MM.1S (cell line): ENCODE measurements at regions not wholly inside any gene's neighbourhood (a gene's known extent, or its start where the extent isn't known, plus 50 kb on each side); places are given as distances from the start of the nearest gene placed in this dataset.

Experiments
- DNase-seq: peaks from one replicate; pipeline ENCODE4 v3.0.0-alpha.2; 2015
- H2AFZ ChIP-seq: fragments of 300-600 bp; sonication (generic); 2 replicates; pipeline ENCODE4 v1.6.0; 2016; ENCODE audit warnings: antibody characterized with exemption, low read length
- H3F3A ChIP-seq: fragments of 300-600 bp; sonication (generic); 2 replicates; pipeline ENCODE4 v1.6.1; 2016; ENCODE audit warnings: mild to moderate bottlenecking, antibody characterized with exemption, low read length, moderate library complexity, mixed read lengths; ENCODE audit not compliant: insufficient read depth
- H3K27ac ChIP-seq: fragments of 300-600 bp; sonication (generic); 2 replicates; pipeline ENCODE4 v1.5.1; 2016; ENCODE audit warnings: mild to moderate bottlenecking, low read length
- H3K27me3 ChIP-seq: fragments of 300-600 bp; sonication (generic); replicated peaks from 2 replicates; pipeline ENCODE4 v1.6.0; 2016; ENCODE audit warnings: low read length; ENCODE audit not compliant: insufficient read depth
- H3K36me3 ChIP-seq: fragments of 300-600 bp; sonication (generic); replicated peaks from 2 replicates; pipeline ENCODE4 v1.6.1; 2016; ENCODE audit warnings: mild to moderate bottlenecking, low read length, mixed read lengths; ENCODE audit not compliant: insufficient read depth
- H3K4me1 ChIP-seq: fragments of 300-600 bp; sonication (generic); 2 replicates; pipeline ENCODE4 v1.6.1; 2016; ENCODE audit warnings: low read length, mixed read lengths
- H3K4me2 ChIP-seq: fragments of 300-600 bp; sonication (generic); 2 replicates; pipeline ENCODE4 v1.6.0; 2016; ENCODE audit warnings: low read depth, low read length
- H3K4me3 ChIP-seq: fragments of 300-600 bp; sonication (generic); 2 replicates; pipeline ENCODE4 v1.5.1; 2016; ENCODE audit warnings: low read length, mixed read lengths
- H3K79me2 ChIP-seq: fragments of 300-600 bp; sonication (generic); 2 replicates; pipeline ENCODE4 v1.6.1; 2016; ENCODE audit warnings: mixed run types, low read length, mixed read lengths
- H3K9ac ChIP-seq: fragments of 300-600 bp; sonication (generic); 2 replicates; pipeline ENCODE4 v1.6.1; 2016; ENCODE audit warnings: low read length, mixed read lengths
- H3K9me2 ChIP-seq: fragments of 300-600 bp; sonication (generic); replicated peaks from 2 replicates; pipeline ENCODE4 v1.6.1; 2016; ENCODE audit warnings: mild to moderate bottlenecking, low read length, mixed read lengths; ENCODE audit not compliant: insufficient read depth
- H3K9me3 ChIP-seq: fragments of 300-600 bp; sonication (generic); replicated peaks from 2 replicates; pipeline ENCODE4 v1.6.1; 2016; ENCODE audit warnings: mild to moderate bottlenecking, low read length, mixed read lengths; ENCODE audit not compliant: insufficient read depth
- H4K20me1 ChIP-seq: fragments of 300-600 bp; sonication (generic); 2 replicates; pipeline ENCODE4 v1.6.1; 2016; ENCODE audit warnings: mild to moderate bottlenecking, low read length, moderate library complexity, mixed read lengths; ENCODE audit not compliant: insufficient read depth
- EZH2 ChIP-seq: fragments of 300-600 bp; sonication (generic); optimal IDR thresholded peaks from 2 replicates; pipeline ENCODE3; 2017; ENCODE audit warnings: low read depth, mild to moderate bottlenecking, antibody characterized with exemption, low read length, mixed read lengths
- EZH2phosphoT487 ChIP-seq: fragments of 300-600 bp; sonication (generic); IDR thresholded peaks from 2 replicates; pipeline ENCODE4 v1.6.1; 2018; ENCODE audit warnings: antibody characterized with exemption, low read length
- TF ChIP-seq, protein P1 (sequence below): fragments of 300-600 bp; sonication (generic); IDR thresholded peaks from 2 replicates; pipeline ENCODE4 v1.5.1; 2016; ENCODE audit warnings: antibody characterized with exemption, low read length, mixed read lengths

DNA sequence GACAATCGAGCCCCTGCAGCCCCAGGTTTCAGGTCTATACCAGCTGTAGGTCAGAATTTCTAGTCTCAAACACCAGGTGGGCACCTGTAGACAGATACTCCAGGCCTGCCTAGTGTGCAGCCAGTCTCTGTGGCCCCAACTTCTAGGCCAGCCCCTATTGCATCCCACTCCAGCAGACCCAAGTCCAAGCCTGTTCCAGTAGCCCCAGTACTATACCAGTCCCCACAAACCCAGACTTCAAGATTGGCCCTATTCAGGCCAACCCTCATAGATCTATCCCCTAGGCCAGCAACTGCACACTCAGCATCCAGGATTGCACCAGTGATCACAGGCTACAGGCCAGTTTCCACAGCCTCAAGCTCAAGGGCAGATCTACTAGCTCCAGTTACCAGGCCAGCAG is 344.0 kb downstream of the PYDC2 start:
- Histone ChIP-seq H3K4me3 (no peak overlapping the region), H3K27me3 (no peaks in the 10 kb centered on the region), H3K9ac (no peak overlapping the region), H3K9me3 (no peaks in the 10 kb centered on the region), H2AFZ (no peak overlapping the region), H3K27ac (no peak overlapping the region), H3K79me2 (no peaks in the 10 kb centered on the region), H3K4me1 (no peaks in the 10 kb centered on the region), H4K20me1 (no peaks in the 10 kb centered on the region), H3K36me3 (no peaks in the 10 kb centered on the region), H3K9me2 (no peaks in the 10 kb centered on the region), H3F3A (no peaks in the 10 kb centered on the region), H3K4me2 (no peak overlapping the region)
- DNase-seq: no peak
- no peak for TF ChIP-seq EZH2phosphoT487
- TF ChIP-seq EZH2: no peak
- TF ChIP-seq, protein P1, sequence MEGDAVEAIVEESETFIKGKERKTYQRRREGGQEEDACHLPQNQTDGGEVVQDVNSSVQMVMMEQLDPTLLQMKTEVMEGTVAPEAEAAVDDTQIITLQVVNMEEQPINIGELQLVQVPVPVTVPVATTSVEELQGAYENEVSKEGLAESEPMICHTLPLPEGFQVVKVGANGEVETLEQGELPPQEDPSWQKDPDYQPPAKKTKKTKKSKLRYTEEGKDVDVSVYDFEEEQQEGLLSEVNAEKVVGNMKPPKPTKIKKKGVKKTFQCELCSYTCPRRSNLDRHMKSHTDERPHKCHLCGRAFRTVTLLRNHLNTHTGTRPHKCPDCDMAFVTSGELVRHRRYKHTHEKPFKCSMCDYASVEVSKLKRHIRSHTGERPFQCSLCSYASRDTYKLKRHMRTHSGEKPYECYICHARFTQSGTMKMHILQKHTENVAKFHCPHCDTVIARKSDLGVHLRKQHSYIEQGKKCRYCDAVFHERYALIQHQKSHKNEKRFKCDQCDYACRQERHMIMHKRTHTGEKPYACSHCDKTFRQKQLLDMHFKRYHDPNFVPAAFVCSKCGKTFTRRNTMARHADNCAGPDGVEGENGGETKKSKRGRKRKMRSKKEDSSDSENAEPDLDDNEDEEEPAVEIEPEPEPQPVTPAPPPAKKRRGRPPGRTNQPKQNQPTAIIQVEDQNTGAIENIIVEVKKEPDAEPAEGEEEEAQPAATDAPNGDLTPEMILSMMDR: no peak

DNA sequence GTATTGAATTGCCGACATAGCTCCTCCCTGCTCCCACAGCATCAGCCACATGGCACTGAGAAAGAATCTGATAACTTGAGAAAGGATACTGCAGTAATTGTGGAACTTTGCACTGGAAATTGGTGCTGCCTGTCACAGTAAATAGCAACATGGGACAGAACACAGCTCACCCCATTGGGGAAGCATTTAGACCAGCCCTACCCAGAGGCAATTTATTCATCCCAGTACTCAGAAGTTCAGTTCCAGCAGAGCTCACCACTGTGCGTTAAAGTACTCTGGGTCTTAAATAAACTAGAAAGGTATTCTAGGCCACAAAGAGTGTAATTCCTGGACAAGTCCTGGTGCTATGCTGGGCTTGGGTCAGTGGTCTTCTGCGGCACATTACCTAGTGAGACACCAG is 347.1 kb downstream of the PYDC2 start:
- Histone ChIP-seq H3K4me3 (no peak overlapping the region), H3K27me3 (no peaks in the 10 kb centered on the region), H3K9me3 (no peaks in the 10 kb centered on the region), H3F3A (no peaks in the 10 kb centered on the region), H4K20me1 (no peaks in the 10 kb centered on the region), H2AFZ (no peak overlapping the region), H3K27ac (no peak overlapping the region), H3K9ac (no peak overlapping the region), H3K79me2 (no peaks in the 10 kb centered on the region), H3K36me3 (no peaks in the 10 kb centered on the region), H3K4me2 (no peak overlapping the region), H3K9me2 (no peaks in the 10 kb centered on the region), H3K4me1 (no peaks in the 10 kb centered on the region)
- DNase-seq: no peak
- TF ChIP-seq EZH2 (no peak), EZH2phosphoT487 (no peak)
- TF ChIP-seq, protein P1: no peak

- H3K4me3 ChIP-seq: no peak overlapping the region
- H3K27ac ChIP-seq: no peak overlapping the region
- TF ChIP-seq EZH2phosphoT487 (no peak), EZH2 (no peak)
- TF ChIP-seq, protein P1: no peak
- no peaks in the 10 kb centered on the region for H3K79me2 ChIP-seq
- H3K36me3 ChIP-seq: no peaks in the 10 kb centered on the region
- H4K20me1 ChIP-seq: no peaks in the 10 kb centered on the region
- H3K9me2 ChIP-seq: no peaks in the 10 kb centered on the region
- no peaks in the 10 kb centered on the region for H3K27me3 ChIP-seq
- no peaks in the 10 kb centered on the region for H3F3A ChIP-seq
- H2AFZ ChIP-seq: no peak overlapping the region
- DNase-seq: no peak
- H3K4me2 ChIP-seq: no peak overlapping the region
- no peaks in the 10 kb centered on the region for H3K9me3 ChIP-seq
- H3K9ac ChIP-seq: no peak overlapping the region
- no peaks in the 10 kb centered on the region for H3K4me1 ChIP-seq
These were observed 348.5 kb downstream of the PYDC2 start for GRCh38 chr3:191809326-191809949.
